Heart left ventricle (tissue), 13 donors: ENCODE measurements at regions not wholly inside any gene's neighbourhood (a gene's known extent, or its start where the extent isn't known, plus 50 kb on each side); places are given as distances from the start of the nearest gene placed in this dataset.

ENCODE experiments used
- POLR2A ChIP-seq, 2 donors: fragments of 450-650 bp; IDR thresholded peaks; one replicate each; pipeline ENCODE4 v1.6.1; 2017; ENCODE audit warnings: antibody characterized with exemption in 2 of 2, mild to moderate bottlenecking in 2 of 2, moderate library complexity in 2 of 2
- TF ChIP-seq, protein P1 (sequence below), 12 donors: fragments of 200-600 bp; sonication (generic) in 4 of 12; IDR thresholded peaks; one replicate each; pipeline versions ENCODE4 v1.5.0 to v1.8.0; 2018 to 2022; ENCODE audit warnings: antibody characterized with exemption in 12 of 12, mild to moderate bottlenecking in 5 of 12
- donor health status: ischemic (EF 13 %, LVEDD 7.1; RV severe dilation, severe dysfunction).
- donor health status: DM: no; HTN: yes; CAD: no.
- donor health status: DM: no; HTN: no; CAD: no.
- donor health status: ischemic (EF 25% LVEDD 6.9; RV normal size, moderate dysfunction).
- donor health status: ischemic (EF 25% LVEDD 5.7; RV mildly dilated, moderate dysfunction).
- donor health status: ischemic (EF 35%, LVEDD 5.7; RV mildly dilated, moderate dysfunction).
- donor health status: nonischemic (EF 11% LVEDD 7.7; RV severe dilation, severe dysfunction).
- donor health status: DM: yes; HTN: yes; CAD: no.
- donor health status: PGD.
- donor health status: ischemic (EF 29% LVEDD 5.4; RV normal size, mild dysfunction).
- donor health status: nonischemic (EF 23%, LVEDD 6.1; RV moderate dilation, normal function).

DNA sequence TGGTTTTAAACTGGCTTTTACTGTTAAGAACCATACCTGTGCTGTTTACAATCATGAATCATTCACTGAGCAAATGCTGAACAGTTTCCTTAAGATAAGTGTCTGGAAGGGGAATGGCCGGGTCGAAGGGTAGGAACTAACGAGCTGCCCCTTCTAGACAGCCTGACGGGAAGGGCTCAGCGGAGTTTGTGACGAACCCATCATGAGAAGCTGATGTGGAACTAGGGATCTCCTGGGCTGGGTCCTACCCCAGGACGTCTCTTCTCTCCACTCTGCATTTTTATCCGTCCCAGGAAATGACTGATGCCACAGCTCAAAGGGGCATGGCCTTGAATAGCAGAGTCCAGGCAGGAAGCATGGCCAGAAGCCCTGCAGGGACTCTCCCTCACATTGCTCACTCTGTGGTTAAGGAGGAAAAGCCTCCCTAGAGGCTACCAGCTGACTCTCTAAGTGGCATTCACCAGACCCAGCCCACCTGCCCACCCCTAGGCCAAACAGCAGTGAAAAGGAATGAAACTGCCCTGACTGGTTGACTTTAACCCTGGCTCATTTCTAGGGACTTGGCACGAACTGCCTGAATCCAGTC, 112.0 kb downstream of the PFKFB3 start:
- TF ChIP-seq, protein P1, sequence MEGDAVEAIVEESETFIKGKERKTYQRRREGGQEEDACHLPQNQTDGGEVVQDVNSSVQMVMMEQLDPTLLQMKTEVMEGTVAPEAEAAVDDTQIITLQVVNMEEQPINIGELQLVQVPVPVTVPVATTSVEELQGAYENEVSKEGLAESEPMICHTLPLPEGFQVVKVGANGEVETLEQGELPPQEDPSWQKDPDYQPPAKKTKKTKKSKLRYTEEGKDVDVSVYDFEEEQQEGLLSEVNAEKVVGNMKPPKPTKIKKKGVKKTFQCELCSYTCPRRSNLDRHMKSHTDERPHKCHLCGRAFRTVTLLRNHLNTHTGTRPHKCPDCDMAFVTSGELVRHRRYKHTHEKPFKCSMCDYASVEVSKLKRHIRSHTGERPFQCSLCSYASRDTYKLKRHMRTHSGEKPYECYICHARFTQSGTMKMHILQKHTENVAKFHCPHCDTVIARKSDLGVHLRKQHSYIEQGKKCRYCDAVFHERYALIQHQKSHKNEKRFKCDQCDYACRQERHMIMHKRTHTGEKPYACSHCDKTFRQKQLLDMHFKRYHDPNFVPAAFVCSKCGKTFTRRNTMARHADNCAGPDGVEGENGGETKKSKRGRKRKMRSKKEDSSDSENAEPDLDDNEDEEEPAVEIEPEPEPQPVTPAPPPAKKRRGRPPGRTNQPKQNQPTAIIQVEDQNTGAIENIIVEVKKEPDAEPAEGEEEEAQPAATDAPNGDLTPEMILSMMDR (IDR thresholded peaks at IDR 0.05): no peak
- TF ChIP-seq POLR2A (IDR thresholded peaks at IDR 0.05): no peak
